Cerebellar cortex (tissue), 1 donor: ENCODE measurements at regions not wholly inside any gene's neighbourhood (a gene's known extent, or its start where the extent isn't known, plus 50 kb on each side); places are given as distances from the start of the nearest gene placed in this dataset.
A peak's percentile ranks its signal among the peaks of the same experiment; 100 is the strongest.

ENCODE experiments used
- DNase-seq: peaks from one replicate; pipeline ENCODE4 v3.0.0-alpha.2; 2015; ENCODE audit warnings: low spot score

GRCh38 chr3:107265526-107265925, 111.7 kb upstream of the CCDC54 start:
- DNase-seq, result no peak

DNA sequence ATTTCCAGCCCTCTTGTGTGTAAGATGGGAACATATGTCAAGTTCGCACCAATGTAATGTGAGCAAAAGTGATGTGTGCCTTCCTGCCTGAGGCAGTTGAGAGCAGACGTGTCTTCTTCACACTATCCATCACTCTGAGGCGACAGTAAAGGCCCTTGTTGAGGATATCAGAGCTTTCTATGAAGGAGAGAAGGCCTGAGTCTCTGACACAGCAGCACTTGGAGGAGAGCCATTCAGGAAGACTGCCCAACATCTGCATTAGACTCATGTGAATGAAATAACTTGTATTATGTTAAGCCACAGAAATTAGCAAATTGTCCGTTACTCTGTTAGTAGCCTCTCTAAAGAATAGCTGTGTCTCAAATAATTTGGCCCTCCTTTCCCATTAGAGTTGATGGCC, 108.8 kb upstream of the CCDC54 start:
- DNase-seq, result no peak

DNA sequence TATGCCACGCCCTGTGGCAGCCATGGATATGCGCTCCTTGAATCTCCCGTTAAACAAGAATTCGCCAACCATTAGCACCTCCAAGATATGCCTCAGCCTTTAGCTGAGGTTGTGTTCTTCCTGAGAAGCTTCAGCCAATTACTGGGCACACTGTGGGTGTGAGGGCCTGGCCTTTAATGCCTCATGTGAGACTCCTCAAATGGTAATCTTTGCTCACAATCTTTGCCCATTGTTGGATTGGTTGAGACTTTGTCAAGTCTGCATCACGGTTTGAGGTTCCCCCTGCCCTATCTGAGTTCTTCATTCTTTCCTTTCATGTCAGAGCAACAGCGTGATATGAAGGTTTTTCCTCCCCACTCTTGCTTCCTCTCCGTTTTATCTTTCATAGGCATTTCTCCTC, 108.1 kb upstream of the CCDC54 start:
- no peak for DNase-seq

DNA sequence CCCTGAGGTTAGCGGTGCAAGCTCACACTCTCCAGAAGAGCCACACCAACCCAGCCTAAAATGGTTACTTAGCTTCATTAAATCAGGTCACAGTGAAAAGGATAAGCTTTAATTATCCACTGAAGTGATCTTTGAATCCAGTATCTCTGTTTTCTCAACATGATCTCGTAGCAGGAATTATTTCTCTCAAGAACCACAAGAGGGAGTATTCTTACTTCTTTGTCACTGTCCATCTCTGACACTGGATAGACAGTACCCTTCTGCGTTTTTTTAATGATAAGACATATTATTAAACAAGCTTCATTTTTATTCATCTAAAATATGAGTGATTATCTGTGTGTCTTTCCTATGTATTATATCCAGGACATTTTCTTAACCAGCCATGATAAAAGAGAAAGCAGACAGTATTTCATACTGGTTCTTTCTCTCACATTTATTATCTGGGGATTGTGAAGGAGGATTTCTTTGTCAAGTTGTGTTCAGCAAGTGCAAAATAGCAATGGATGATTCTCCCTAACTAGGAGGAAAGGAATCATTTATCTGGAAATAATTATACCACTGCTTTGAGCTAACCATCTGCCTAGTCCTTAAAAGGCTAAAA, 105.4 kb upstream of the CCDC54 start:
- peak; percentile 53 for DNase-seq

DNA sequence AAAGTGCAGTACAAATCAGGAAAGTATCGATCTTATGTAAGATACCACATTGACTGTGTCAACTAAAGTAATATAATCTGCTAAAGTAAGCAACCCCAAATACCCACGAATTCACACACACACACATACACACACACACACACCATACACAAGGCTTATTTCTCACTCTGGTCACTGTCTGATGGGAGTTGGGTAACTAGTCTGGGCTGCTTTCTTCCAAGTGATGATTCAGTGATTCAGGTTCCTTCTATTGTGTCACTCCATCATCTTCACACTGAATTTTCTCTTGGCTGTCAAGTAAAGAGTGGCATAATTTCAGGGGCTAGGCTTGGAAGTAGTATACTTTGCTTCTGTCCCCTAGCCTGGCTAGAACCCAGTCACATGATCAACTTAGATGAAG, 104.8 kb upstream of the CCDC54 start:
- DNase-seq, result no peak

GRCh38 chr3:107272885-107273284, 104.4 kb upstream of the CCDC54 start:
- DNase-seq, result no peak

- no peak for DNase-seq
These were observed 103.5 kb upstream of the CCDC54 start for GRCh38 chr3:107273771-107274170.

GRCh38 chr3:107275511-107275910, 101.7 kb upstream of the CCDC54 start:
- no peak for DNase-seq

GRCh38 chr3:107283948-107284347, 93.3 kb upstream of the CCDC54 start:
- no peak for DNase-seq

- no peak for DNase-seq
These were observed 92.6 kb upstream of the CCDC54 start for GRCh38 chr3:107284612-107285011.

GRCh38 chr3:107285197-107285596, 92.0 kb upstream of the CCDC54 start:
- no peak for DNase-seq

DNA sequence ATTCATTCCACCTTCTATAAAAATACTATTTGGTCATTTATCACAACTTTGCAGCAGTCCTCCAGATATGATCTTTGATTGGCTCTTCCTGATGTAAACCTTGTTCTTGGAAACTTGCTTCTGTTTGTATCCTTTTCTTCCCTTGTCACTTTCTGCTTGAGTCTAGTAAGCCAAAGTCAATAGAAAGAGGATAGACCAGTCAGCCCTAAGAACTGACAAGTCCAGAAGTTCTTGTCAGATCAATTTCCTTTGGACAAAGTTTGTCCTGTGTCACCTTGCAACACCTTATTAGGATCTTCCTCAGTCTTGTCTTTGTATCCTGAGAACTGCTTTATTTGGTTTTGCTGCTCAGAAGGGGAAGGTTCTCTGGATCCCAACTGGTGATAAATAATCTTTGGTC, 87.9 kb upstream of the CCDC54 start:
- DNase-seq, result no peak

DNA sequence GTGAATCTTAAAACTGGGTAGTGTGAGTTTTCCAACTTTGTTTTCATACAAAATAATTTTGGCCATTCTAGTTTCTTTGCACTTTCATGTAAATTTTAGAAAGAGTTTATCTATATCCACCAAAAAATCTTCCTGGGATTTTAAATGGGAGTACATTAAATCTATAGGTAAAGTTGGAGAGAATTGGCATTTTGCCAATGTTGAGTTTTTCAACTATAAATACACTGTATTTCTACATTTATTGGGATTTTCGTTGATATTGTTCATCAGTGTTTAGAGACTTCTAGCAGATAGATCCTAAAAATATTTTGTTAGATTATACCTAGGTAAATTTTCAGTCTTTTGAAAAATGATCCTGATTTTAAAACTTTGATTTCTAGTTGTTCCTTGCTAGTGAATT, 83.1 kb upstream of the CCDC54 start:
- DNase-seq, result no peak

GRCh38 chr3:107297597-107297996, 79.6 kb upstream of the CCDC54 start:
- no peak for DNase-seq

GRCh38 chr3:107307205-107307604, 70.0 kb upstream of the CCDC54 start:
- no peak for DNase-seq

- DNase-seq, result no peak
These were observed 68.5 kb upstream of the CCDC54 start for GRCh38 chr3:107308716-107309115.

GRCh38 chr3:107309312-107309711, 67.9 kb upstream of the CCDC54 start:
- DNase-seq, result no peak

DNA sequence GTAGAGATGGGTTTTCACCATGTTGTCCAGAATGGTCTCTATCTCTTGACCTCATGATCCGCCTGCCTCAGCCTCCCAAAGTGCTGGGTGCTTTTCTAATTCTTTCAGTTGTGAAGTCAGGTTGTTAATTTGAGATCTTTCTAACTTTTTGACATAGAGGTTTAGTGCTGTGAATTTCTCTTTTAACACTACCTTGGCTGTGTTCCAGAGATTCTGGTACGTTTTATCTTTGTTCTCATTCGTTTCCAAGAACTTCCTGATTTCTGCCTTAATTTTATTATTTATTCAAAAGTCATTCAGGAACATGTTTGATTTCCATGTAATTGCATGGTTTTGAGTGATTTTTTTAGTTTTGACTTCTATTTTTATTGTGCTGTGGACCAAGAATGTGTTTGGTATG, 63.5 kb upstream of the CCDC54 start:
- DNase-seq, result no peak

GRCh38 chr3:107315141-107315540, 62.1 kb upstream of the CCDC54 start:
- no peak for DNase-seq

DNA sequence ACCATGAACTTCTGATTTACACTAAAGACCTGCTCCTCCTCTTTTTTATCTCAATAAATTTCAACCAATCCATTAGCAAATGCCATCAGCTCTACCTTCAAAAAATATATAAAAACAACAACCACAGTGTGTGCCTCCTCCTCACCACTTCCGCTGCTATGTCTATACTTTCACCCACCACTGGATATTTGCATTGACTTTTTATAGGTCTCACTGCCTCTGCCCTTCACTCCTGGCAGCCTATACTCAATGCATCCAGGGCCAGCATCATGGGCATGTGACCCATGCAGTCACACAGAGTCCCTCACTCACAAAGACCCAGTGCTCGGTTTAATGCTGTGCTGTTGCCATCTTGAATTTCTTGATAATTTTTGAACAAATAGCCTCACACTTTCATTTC, 53.5 kb upstream of the CCDC54 start:
- DNase-seq, result no peak

GRCh38 chr3:107325446-107325845, 51.8 kb upstream of the CCDC54 start:
- no peak for DNase-seq
